GM12878 (cell line): ENCODE measurements at regions not wholly inside any gene's neighbourhood (a gene's known extent, or its start where the extent isn't known, plus 50 kb on each side); places are given as distances from the start of the nearest gene placed in this dataset.

Experiments used
- ATAC-seq: fragments of 200-7000 bp; cut with Tn5 transposase; 3 replicates; pipeline ENCODE4 v1.9.1; 2020; ENCODE audit warnings: mild to moderate bottlenecking, moderate library complexity
- BruUV-seq: library from RNA; stranded (reverse); fragments of 400-500 nt; replicated peaks from 2 replicates; lab custom pipeline; 2021; lab: Mats Ljungman, UMichigan
- CTCF ChIA-PET: fragments of 300-600 bp; sonication (Branson Sonifier 250); formaldehyde crosslinking; extraction: SDS; loops from one replicate; lab custom pipeline; 2021; ENCODE audit warnings: inconsistent platforms; lab: Yijun Ruan, JAX
- POLR2A ChIA-PET: fragments of 350-600 bp; formaldehyde crosslinking; extraction: SDS; loops from one replicate; lab custom pipeline; 2021; ENCODE audit warnings: inconsistent platforms; lab: Charles Lee
- RAD21 ChIA-PET: fragments of 300-600 bp; sonication (Branson Sonifier 250); formaldehyde crosslinking; loops from one replicate; lab custom pipeline; 2023; ENCODE audit warnings: antibody characterized with exemption; ENCODE audit not compliant: unreplicated experiment; lab: Charles Lee
- SMC1A ChIA-PET: fragments of 300-600 bp; sonication (Branson Sonifier 250); formaldehyde crosslinking; loops from one replicate; lab custom pipeline; 2023; ENCODE audit not compliant: unreplicated experiment, uncharacterized antibody; lab: Charles Lee
- DNase-seq: peaks from one replicate; pipeline ENCODE4 v3.0.0-alpha.2; 2011; ENCODE audit warnings: low read depth, low spot score
- FAIRE-seq: peaks from 3 replicates; lab custom pipeline; 2011; peaks lifted over from hg19 to GRCh38; lab: Jason Lieb, UNC
- H2AFZ ChIP-seq: 2 replicates; pipeline ENCODE4 v1.6.0; 2011; ENCODE audit warnings: low read depth, low read length, control low read depth; ENCODE audit not compliant: control insufficient read depth
- H3K27ac ChIP-seq: 2 replicates; pipeline ENCODE4 v1.5.1; 2011; ENCODE audit warnings: control low read depth; ENCODE audit not compliant: control insufficient read depth, insufficient read depth
- H3K27me3 ChIP-seq, 2 experiments: replicated peaks in 1 of 2; 2 replicates each; pipeline versions ENCODE4 v1.6.0 to v1.6.1; 2011; ENCODE audit warnings: low read length in 1 of 2; ENCODE audit not compliant: control insufficient read depth in 2 of 2, insufficient read depth in 2 of 2
- H3K36me3 ChIP-seq, 2 experiments: 2 replicates each; pipeline ENCODE4 v1.5.1; 2011; ENCODE audit warnings: low read length in 1 of 2; ENCODE audit not compliant: control insufficient read depth in 2 of 2, insufficient read depth in 2 of 2
- H3K4me1 ChIP-seq: 2 replicates; pipeline ENCODE4 v1.6.1; 2011; ENCODE audit warnings: mild to moderate bottlenecking, low read length, moderate library complexity, mixed read lengths; ENCODE audit not compliant: control insufficient read depth, insufficient read depth
- H3K4me2 ChIP-seq: 2 replicates; pipeline ENCODE4 v1.6.0; 2011; ENCODE audit warnings: control low read depth; ENCODE audit not compliant: control insufficient read depth, insufficient read depth
- H3K4me3 ChIP-seq: fragments of 200-600 bp; sonication (generic); 2 replicates; pipeline ENCODE4 v1.5.1; 2016
- H3K79me2 ChIP-seq: 2 replicates; pipeline ENCODE4 v1.6.0; 2011; ENCODE audit warnings: low read length; ENCODE audit not compliant: control insufficient read depth, insufficient read depth
- H3K9ac ChIP-seq: 2 replicates; pipeline ENCODE4 v1.8.0; 2011; ENCODE audit warnings: low read length, control low read depth, mixed read lengths; ENCODE audit not compliant: control insufficient read depth, insufficient read depth
- H3K9me3 ChIP-seq: replicated peaks from 3 replicates; pipeline ENCODE4 v1.5.1; 2011; ENCODE audit warnings: mild to moderate bottlenecking, low read length; ENCODE audit not compliant: control insufficient read depth, insufficient read depth
- H4K20me1 ChIP-seq: 2 replicates; pipeline ENCODE4 v1.6.0; 2011; ENCODE audit not compliant: control insufficient read depth, insufficient read depth
- BCL3 ChIP-seq: IDR thresholded peaks from 2 replicates; pipeline ENCODE4 v1.6.1; 2011; ENCODE audit warnings: borderline replicate concordance, low read depth, mild to moderate bottlenecking, moderate library complexity, low read length; ENCODE audit not compliant: insufficient read depth, poor library complexity, severe bottlenecking
- CEBPZ ChIP-seq: fragments of 150-350 bp; IDR thresholded peaks from 2 replicates; pipeline ENCODE4 v1.6.1; 2016; ENCODE audit warnings: low read depth, low read length
- EGR1 ChIP-seq, 2 experiments: IDR thresholded peaks; 1 replicate in 1 of 2; 2 replicates in 1 of 2; pipeline ENCODE4 v1.6.1; 2011 to 2012; ENCODE audit warnings: low read depth in 2 of 2, low read length in 2 of 2, borderline replicate concordance in 1 of 2, mild to moderate bottlenecking in 1 of 2, moderate library complexity in 1 of 2
- HDGF ChIP-seq: fragments of 450-650 bp; IDR thresholded peaks from 2 replicates; pipeline ENCODE4 v1.6.1; 2016; ENCODE audit warnings: antibody characterized with exemption
- KAT2A ChIP-seq: conservative IDR thresholded peaks from 2 replicates; pipeline ENCODE4 v1.6.1; 2011; ENCODE audit warnings: low read depth, low read length; ENCODE audit not compliant: control insufficient read depth
- MEF2B ChIP-seq: fragments of 450-650 bp; IDR thresholded peaks from 2 replicates; pipeline ENCODE4 v1.6.1; 2018; ENCODE audit warnings: mild to moderate bottlenecking, moderate library complexity; ENCODE audit not compliant: partially characterized antibody, poor library complexity, severe bottlenecking
- RELA ChIP-seq: fragments of 450-650 bp; IDR thresholded peaks from 2 replicates; pipeline ENCODE4 v1.8.0; 2014; ENCODE audit warnings: borderline replicate concordance; ENCODE audit not compliant: partially characterized antibody
- SIN3A ChIP-seq: IDR thresholded peaks from 2 replicates; pipeline ENCODE4 v1.6.1; 2012; ENCODE audit warnings: low read depth, low read length, improper control_type of control experiment
- SMAD1 ChIP-seq: fragments of 450-650 bp; IDR thresholded peaks from 2 replicates; pipeline ENCODE4 v1.6.1; 2018; ENCODE audit warnings: mild to moderate bottlenecking, low read depth; ENCODE audit not compliant: partially characterized antibody
- SMARCA5 ChIP-seq: fragments of 450-650 bp; IDR thresholded peaks from 2 replicates; pipeline ENCODE4 v1.6.1; 2017; ENCODE audit warnings: mild to moderate bottlenecking
- TBL1XR1 ChIP-seq: IDR thresholded peaks from 2 replicates; pipeline ENCODE4 v1.6.1; 2012; ENCODE audit warnings: low read depth, low read length, improper control_type of control experiment
- WRNIP1 ChIP-seq: IDR thresholded peaks from 2 replicates; pipeline ENCODE4 v1.6.1; 2011; ENCODE audit warnings: low read depth, low read length, improper control_type of control experiment, borderline replicate concordance
- YY1 ChIP-seq: IDR thresholded peaks from 2 replicates; pipeline ENCODE4 v1.6.1; 2011; ENCODE audit warnings: low read depth, mild to moderate bottlenecking, low read length
- ZBED1 ChIP-seq: IDR thresholded peaks from 2 replicates; pipeline ENCODE4 v1.6.1; 2016; ENCODE audit warnings: borderline replicate concordance
- WGBS: methylation state at CpG from one replicate; pipeline ENCODE4 v1.1.6; 2016; ENCODE audit warnings: low lambda C conversion rate; ENCODE audit not compliant: insufficient replicate concordance, insufficient coverage; ENCODE audit errors: missing lambda C conversion rate; 5-methylcytosine and 5-hydroxymethylcytosine counted together
- in situ Hi-C: fragments of 300-500 bp; cut with MboI; formaldehyde crosslinking; loops from 9 replicates; pipeline ENCODE4 v1.14.3; 2018; ENCODE audit warnings: mixed read lengths
- intact Hi-C: fragments of 100-400 bp; cut with micrococcal nuclease; formaldehyde crosslinking; loops from one replicate; pipeline ENCODE4 v1.14.2; 2022; ENCODE audit not compliant: unreplicated experiment
- TF ChIP-seq, protein P1 (sequence below): fragments of 450-650 bp; IDR thresholded peaks from 2 replicates; pipeline ENCODE4 v1.6.1; 2016; ENCODE audit warnings: mild to moderate bottlenecking

DNA sequence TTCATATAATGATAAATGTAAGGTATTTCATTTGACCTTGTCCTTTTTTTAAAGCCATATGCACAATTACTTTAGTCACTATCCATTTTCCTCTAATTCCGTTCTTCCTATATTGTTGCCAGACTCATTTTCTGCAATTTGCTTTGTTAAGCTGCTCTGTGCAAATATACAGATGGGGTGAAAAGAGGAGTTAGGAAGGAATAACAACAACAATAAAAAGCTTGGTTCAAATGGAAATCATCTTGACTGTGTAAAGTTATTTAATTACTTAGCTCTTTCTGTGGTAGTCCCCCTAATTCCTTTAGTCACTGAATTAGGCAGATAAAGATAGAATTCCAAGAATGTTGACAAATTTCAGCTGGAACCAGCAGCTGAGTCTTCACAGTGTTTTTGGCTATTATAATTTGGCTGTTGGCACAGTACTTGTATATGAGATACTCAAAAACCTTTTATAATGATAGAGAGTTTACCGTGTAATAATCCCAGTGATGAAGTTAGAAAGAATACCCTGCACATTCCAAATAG is 838.0 kb downstream of the RPS29 start (continued):
- TF ChIP-seq BCL3 (no peak), EGR1 (IDR thresholded peaks at IDR 0.05; ENCODE audit: borderline replicate concordance in 1 of 2, low read depth in 2 of 2, low read length in 2 of 2) (no peak), YY1 (no peak), SMAD1 (no peak)
- TF ChIP-seq, protein P1, sequence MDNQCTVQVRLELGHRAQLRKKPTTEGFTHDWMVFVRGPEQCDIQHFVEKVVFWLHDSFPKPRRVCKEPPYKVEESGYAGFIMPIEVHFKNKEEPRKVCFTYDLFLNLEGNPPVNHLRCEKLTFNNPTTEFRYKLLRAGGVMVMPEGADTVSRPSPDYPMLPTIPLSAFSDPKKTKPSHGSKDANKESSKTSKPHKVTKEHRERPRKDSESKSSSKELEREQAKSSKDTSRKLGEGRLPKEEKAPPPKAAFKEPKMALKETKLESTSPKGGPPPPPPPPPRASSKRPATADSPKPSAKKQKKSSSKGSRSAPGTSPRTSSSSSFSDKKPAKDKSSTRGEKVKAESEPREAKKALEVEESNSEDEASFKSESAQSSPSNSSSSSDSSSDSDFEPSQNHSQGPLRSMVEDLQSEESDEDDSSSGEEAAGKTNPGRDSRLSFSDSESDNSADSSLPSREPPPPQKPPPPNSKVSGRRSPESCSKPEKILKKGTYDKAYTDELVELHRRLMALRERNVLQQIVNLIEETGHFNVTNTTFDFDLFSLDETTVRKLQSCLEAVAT, result no peak

DNA sequence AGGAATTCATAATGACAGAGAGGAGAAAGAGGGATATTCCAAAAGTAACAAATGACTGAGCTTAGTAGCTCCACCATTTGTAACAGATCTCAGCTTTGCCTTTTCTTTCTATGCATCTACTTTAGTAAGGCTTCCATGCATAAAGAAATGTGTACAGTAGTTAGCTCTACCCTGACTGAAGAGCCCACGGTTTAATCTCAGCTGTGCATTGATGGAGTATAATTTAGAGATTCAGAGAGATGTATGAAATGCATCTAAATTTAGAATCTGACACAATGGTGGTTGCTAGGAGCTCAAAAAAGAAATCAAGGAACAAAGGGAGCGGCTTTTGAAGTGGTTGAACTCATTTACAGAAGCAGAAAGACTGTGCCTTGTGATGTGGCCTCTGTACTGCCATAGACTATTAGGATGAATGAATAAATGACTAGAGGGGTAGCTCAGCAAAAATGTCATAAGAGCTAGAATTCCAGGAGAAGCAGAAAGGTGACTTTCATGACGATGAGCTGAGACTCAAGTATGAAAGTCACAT is 838.6 kb downstream of the RPS29 start:
- BruUV-seq, result no TSS peak
- H3K9ac ChIP-seq, result no peak overlapping the region
- ChIA-PET POLR2A (no interaction called here), RAD21 (no interaction called here), SMC1A (no interaction called here), CTCF (interaction anchor here (0.6 kb wide), 1 partner anchor 27 kb away, joined by 3 read pairs; no protein-coding TSS in a partner anchor)
- no peaks in the 10 kb centered on the region for H3K36me3 ChIP-seq
- H3K27me3 ChIP-seq, result no peaks in the 10 kb centered on the region
- H2AFZ ChIP-seq, result no peak overlapping the region
- FAIRE-seq (no peak), ATAC-seq (no peak), DNase-seq (no peak)
- H4K20me1 ChIP-seq, result no peaks in the 10 kb centered on the region
- 6% methylated on average over 3 of the region's 3 CpGs for WGBS
- H3K79me2 ChIP-seq, result no peaks in the 10 kb centered on the region
- intact Hi-C loops (no loop called here), in situ Hi-C loops (no loop called here)
- H3K4me3 ChIP-seq, result no peak overlapping the region
- no peaks in the 10 kb centered on the region for H3K9me3 ChIP-seq
- no peak overlapping the region for H3K4me2 ChIP-seq
- no peak overlapping the region for H3K27ac ChIP-seq
- H3K4me1 ChIP-seq, result no peaks in the 10 kb centered on the region
- TF ChIP-seq MEF2B (no peak), RELA (no peak), WRNIP1 (no peak), SIN3A (no peak), CEBPZ (no peak), TBL1XR1 (no peak), HDGF (no peak), ZBED1 (no peak), KAT2A (no peak), SMARCA5 (no peak)
